ENCODE measurements at regions not wholly inside any gene's neighbourhood (a gene's known extent, or its start where the extent isn't known, plus 50 kb on each side); places are given as distances from the start of the nearest gene placed in this dataset.

DNA sequence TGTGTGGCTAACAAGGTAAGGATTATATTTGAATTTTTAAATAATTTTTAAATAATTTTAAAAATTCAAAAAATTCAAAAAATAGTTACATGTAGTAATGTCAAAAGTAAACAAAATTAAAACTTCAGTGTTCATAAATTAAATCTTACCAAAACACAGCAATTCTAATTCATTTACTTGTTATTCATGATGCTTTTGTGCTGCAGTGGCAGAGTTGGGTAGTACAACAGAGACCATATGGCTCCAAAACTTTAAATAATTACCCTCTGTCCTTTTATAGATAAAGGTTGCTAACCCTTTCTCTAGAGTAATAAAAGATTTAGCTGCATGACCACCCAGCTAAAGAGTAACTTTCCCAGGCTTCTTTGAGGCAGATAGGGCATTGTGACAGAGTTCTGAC is 1355.6 kb downstream of the FSTL5 start:
- no peak for DNase-seq

GRCh38 chr4:160809576-160809975 is 1354.2 kb downstream of the FSTL5 start:
- no peak for DNase-seq

DNA sequence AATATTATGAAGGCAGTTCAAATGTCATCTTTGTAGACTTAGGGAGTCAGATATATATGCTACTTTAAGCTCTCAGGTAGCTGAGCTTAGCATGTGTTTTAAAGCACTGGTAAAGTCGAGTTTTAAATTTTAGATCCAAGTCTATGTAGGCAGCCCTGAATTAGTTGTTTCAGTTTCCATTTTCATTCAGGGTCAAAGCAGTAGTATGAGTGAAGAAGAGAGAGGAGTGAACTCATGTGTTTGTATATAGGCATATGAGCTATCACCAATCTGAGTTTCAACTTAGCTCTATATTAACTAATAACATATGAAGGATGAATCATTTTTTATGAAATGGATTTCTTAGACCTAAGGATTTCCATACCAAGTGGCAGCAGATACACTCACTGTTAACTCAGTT is 1353.4 kb downstream of the FSTL5 start:
- DNase-seq: no peak

DNA sequence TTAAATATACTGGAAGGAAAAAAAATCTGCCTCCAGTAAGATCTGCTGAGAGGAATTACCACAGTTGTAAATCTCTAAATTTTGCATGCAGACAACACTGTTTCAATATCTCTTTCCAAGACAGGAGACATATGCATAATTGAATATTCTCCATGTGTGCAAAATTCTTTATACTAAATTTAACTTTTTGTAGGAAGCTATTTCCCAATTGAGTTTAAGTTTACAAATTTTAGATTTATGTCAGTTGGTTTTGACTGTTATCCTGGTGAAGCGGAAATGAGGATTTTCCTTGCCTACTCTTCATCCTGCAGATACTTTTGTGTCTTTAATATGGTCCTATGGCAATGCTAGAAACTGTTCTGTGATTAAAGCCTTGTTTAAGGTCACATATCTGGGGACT is 1352.9 kb downstream of the FSTL5 start:
- DNase-seq: no peak

- no peak for DNase-seq
These were observed 1351.8 kb downstream of the FSTL5 start for GRCh38 chr4:160811956-160812355.

DNA sequence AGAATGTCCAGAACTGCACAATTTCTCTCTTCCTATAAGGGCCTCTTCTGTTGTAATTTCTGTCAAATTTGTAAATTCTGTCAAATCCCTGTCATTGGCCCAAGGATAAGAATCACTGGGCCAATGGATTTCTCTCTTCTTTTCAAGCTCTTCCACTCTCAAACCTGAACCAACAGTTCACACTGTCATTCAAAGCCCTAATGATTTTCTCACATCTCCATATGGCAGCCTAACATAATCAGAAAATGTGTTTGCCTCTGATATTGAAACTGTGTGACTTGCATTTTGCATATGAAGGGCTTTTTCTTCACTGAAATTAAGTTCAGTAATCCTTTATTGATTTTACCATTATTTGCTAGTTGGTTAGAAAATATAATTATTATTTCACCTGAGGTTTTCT is 1349.1 kb downstream of the FSTL5 start:
- DNase-seq: no peak

DNA sequence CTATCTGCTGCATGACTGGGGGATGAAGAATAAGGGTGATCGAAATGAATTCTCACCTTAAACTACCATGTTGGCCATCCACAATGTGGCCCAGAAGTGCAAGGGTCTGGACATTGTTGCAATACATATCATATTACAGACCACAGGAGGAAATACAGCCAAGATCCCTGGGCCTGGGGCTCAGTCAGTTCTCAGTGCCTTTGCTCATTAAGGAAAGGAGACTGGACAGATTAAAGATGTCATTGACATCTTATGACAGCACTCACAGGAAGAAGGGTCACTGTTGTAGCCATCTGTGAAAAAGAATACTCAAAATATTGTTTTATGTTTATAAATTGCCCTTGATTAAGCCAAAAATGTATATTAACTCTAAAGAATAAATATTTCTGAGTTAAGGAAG is 1345.2 kb downstream of the FSTL5 start:
- no peak for DNase-seq

GRCh38 chr4:160819791-160820190 is 1344.0 kb downstream of the FSTL5 start:
- no peak for DNase-seq

DNA sequence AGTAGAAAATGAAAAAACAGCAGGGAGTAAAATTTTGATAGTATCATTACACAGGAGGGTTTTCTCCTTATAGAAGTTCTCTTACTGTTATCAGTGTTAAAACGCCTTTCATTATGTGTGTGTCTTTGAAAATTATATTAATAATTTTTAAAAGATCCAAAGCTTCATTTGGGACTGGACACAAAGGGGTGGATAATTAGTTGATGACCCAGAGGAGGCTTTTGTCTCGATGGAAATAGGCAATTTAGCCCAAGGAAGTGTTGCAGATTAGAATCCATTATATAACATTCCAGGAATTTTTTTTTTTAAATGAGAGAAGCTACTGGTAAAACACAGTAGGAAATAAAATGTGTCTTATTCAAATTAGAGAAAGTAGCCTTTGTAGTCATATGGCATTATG is 1339.3 kb downstream of the FSTL5 start:
- no peak for DNase-seq

DNA sequence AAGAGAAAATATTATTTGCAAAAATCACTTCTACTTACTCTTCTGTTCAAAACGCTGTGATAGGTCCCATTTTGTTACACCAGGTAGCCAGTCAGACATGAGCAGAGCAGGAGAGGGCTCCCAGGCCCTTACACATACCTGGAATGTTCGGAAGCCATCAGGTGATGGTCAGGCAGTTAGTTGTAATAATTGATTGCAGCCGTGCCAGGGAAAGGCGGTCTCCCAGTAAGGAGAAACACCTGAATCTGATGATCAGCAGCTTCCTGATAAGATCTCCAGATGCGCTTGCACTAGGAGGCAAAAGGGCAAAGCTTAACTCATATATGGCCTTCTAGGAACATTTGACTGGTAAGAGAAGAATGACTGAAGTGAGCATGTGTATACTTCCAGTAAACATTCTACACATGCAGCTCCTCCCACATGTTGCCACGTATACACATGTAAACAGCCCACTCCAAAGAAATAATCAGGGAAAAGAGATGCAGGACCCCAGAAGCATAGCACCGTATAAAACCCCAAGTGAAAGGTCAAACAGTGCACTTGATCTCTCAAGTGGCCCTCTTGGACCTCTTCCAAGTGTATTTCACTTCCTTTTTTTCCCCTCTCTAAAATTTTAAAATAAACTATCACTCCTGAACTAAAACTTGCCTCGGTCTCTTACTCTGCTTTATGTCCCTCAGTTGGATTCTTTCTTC is 1338.0 kb downstream of the FSTL5 start:
- no peak for DNase-seq

GRCh38 chr4:160826339-160826679 is 1337.5 kb downstream of the FSTL5 start:
- no peak for DNase-seq

GRCh38 chr4:160831165-160831922 is 1332.5 kb downstream of the FSTL5 start:
- DNase-seq: no peak

DNA sequence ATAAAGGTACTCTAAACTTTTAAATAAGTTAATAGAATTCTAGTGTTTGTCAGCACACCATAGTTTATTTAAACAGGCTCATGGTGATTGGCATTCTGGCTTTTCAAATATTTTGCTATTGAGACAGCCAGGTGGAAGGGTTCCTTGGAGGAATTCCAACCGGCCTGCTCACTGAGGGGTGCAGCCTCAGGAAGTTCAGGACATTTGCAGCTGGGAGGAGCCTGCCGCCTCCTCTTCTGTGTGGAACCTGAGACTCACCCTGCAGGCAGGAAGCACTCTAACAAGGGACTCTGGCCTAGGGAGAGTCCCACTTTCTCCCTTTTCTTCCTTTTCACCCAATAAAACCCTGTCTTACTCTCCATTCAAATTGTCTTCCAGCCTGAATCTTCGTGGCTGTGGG is 1328.0 kb downstream of the FSTL5 start:
- no peak for DNase-seq

DNA sequence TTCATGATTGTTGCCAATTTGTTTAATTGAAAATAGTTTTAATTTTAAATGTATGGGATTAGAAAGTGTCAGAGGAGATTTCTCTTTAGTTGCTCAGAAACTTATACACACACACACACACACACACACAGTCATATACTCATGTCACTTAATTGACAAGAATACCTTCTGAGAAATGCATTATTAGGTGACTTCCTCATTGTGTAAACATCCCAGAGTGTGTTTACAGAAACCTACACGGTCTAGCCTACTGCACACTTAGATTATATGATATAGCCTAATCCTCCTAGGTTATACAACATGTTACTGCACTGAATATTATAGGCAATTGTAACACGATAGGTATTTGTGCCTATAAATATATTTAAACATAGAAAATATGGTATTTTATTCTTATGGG is 1327.4 kb downstream of the FSTL5 start:
- DNase-seq: no peak

DNA sequence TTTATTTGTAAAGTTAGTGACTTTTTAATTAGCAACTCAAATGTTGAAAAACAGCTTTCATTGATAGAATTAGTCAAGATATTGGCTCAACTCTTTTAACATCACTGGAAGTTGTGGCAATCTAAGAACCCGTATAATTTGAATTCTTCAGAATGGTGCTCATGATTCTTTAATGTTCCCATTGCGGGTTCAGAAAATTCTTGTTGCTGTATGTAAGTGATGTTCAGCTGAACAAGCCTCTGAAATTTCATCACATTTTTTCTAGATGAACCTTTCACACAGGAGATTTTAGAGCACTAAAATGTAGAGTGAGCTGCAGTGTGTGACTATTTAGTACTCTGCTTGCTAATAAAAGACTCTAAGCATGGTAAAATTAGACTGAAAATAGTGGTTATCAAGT is 1317.7 kb downstream of the FSTL5 start:
- no peak for DNase-seq

DNA sequence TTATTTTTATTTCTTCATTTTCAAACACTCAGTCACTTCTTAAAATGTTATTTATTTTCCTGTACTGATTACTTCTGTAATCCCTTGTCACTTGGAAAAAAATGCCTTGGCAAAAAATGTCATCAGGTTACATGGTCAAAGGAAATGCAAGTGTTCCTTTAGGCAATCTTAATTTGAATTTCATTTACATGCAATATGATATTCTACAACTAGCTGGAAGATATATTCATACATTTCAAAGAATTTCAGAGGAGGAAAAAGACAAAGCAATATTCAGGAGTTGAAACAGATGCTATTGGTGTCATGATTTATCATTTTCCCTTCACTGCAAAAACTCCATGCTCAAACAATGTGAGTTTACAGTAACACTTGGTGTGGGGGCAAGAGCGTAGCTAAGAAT is 1316.6 kb downstream of the FSTL5 start:
- no peak for DNase-seq

DNA sequence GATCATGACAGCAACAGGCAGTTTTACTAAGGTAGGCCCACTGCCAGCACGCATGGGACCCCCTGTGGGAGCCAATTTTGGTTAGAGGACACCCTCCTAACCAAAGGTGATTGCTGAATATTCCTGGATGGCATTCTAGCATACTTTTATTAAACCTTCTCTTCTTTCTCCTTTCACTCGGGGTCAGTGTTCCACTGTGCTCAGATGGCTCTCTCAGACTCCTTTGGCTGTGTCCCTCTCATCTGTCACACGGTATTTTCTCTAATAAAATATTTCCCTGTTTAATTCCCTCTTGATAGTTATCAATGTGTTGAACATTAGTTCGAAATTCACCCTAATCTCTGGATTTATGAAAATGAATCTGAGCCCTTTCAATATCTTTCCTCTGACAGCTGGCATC is 1315.3 kb downstream of the FSTL5 start:
- no peak for DNase-seq

DNA sequence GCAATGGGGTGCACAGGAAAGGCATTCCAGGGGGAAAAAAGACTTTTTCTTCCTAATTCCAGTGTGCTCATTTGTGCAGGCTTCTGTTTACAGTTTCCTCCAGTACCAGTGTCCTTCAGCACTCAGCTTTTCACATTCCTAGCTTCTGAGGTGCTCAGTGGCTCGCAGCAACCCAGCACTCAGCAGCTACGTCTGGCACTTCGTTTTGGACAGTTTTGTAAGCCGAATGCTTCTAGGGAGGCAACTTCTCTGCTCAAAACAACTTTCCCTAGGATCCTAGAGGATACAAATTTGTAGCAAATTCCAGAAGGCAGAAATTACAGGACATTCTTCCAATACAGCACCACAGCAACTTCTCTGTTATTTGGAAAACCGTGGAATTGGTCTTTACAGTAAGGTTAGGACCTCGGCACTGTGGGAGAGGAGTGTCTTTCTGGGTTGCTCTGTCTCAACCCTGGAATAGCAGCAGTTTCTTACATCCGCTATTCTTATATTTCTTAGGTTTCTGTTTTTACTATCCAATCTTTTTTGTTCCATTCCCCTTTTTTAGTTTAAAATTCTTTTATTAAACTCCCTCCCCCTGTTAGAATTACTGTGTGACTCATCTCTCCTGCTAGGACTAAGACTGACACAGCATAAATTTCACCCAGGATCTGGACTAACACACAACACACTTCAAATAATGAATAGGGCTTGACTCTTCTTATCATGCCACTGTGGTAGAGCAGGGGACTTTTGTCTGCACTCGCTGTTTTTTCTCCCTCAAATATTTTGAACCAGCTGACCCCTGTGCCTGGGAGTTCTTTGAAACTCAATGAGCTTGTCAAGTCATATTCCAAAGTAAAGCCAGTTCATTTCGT is 1314.7 kb downstream of the FSTL5 start:
- DNase-seq: no peak

GRCh38 chr4:160864253-160864652 is 1299.5 kb downstream of the FSTL5 start:
- no peak for DNase-seq

DNA sequence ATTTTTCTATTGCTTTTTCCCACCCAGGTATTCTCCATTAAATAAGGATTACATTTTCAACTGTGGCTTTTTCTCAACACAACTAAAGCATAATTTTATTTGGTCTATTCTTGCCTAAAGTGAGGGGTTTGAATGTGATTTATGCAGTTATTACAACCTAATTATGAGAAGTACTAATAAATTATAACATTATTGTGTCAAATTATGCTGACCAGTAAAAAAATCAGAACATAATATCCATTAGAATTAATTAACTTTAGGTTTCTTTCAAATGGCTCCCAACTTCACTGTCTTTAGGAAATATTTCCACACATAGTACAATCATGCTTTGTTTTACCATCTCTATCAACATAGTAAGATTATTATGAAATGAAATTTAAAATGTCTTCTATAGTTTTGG is 1293.9 kb downstream of the FSTL5 start:
- no peak for DNase-seq

DNA sequence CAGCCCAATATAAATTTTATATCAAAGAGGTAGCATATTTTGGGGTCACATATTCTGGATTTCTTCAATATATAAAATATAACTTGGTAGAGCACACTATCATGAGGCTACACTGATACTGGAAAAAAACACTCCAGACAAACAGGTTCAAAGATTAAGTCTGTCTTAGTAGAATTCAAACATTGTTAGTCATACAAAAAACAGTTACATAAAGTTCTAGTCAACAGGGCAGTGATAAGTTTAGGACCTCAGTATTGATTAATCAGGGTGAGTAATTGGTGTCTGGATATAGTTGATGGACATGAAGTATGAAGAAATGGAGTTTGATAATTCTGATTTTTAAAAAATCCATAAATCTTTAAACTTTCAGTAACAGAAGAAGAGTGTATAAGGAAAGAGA is 1291.3 kb downstream of the FSTL5 start:
- no peak for DNase-seq

GRCh38 chr4:160877087-160877790 is 1286.6 kb downstream of the FSTL5 start:
- DNase-seq: no peak

DNA sequence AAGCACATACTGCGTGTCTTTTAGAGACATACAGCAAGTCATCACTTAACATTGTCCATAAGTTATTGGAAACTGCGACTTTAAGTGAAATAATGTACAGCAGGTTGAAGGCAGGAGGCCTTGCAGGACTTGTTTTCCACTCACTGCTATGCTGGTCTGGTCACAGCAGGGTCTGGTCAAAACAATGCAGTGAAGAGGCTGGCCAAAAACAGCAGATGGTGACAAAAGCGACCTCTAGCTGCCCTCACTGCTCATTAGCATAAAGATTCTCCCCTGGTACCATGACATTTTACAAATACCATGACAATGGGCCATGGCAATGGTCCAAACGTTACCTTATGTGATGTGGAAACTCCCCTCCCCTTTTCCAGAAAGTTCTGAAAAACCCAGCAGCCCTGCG is 1283.6 kb downstream of the FSTL5 start:
- DNase-seq: no peak
